ENCODE measurements at regions not wholly inside any gene's neighbourhood (a gene's known extent, or its start where the extent isn't known, plus 50 kb on each side); places are given as distances from the start of the nearest gene placed in this dataset.

DNA sequence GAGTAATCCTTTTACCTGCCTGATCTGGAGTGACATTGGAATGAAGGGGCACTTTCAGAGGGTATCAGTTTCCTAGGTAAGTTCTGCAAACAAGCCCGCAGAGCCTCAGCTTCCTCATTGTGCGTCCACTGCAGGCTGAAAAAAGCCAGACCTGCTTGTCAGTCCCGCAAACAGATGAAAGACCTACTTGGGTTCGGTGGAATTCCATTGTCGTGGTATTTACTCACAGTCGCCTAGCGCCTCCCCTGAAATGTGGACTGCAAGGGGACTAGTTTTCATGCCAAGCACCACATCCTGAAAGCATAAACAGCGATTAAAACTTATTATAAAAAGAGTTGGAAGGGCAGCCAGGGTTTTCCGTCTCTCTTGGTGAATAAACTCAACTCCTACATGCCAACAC, 121.5 kb downstream of the PAX1 start:
- no peak for DNase-seq

DNA sequence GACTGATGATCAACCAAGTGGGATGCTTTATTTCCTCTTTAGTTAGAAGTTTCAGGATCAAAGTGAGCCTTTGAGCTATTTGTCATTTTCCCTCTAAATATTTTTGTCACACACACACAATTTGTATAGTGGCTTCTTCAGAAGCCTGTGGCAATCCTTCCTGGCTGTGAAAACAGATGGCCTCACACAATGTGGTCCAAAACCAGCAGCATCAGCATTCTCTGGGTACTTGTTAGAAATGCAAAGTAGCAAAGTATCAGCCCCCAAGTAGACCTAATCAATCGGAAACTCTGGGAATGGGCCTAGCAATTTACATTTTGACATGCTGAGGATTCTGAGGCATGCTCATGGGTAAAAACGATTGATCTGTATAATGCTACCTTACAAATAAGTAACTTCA, 115.9 kb downstream of the PAX1 start:
- no peak for DNase-seq

DNA sequence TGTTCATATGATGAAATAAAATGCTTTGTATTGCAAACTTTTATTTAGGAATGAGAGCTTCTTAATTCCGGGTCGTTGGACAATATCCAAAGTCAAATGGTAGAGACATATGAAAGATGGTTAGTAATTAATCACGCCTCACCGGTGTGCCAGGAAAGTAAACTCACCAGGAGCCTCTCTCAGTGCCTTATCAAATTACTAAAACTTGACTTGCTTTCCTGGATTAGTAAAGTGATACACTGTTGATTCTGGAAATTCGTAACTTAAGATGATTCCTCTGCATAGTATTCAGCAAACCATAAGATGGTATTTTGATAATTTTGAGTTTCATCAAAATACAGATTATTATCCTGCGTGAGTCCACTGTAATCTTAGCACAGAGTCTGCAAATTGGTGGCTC, 115.2 kb downstream of the PAX1 start:
- DNase-seq: no peak

DNA sequence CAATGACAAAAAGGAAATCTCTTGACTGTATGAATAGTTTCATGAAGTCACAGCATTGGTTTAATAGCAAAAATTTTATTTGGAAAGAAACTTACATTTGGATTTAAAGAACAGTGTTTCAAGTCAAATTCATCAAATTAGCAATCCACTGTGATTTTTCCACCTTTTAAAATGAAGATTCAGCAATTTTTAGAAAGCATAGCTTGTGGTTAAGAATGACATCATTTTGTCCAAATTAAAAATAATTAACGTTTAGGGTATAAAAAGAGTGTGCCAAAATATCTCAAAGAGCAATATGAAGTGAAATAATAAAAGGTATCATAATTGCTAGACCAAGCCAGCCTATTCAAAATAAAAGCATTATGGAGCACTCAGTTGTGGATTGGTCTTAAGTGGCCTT, 114.6 kb downstream of the PAX1 start:
- no peak for DNase-seq

DNA sequence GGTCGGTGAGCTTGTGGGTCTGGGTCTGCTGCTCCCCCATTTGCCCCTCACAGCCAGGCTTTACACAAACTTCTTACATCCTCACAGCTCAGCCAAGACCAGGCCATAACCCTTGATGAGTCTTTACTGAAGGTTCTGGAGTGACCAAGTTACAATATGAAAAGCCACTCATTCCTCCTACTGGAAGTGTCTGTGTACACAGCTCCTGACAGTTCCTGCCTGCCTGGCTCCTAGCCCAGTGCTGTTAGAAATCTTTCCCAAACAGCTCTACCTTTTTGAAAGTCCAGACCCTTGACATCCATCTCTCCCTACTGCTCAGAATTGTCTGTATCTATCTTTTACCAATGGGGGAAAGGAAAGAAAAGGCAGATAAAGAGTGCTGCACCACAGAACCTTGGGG, 106.9 kb downstream of the PAX1 start:
- no peak for DNase-seq

DNA sequence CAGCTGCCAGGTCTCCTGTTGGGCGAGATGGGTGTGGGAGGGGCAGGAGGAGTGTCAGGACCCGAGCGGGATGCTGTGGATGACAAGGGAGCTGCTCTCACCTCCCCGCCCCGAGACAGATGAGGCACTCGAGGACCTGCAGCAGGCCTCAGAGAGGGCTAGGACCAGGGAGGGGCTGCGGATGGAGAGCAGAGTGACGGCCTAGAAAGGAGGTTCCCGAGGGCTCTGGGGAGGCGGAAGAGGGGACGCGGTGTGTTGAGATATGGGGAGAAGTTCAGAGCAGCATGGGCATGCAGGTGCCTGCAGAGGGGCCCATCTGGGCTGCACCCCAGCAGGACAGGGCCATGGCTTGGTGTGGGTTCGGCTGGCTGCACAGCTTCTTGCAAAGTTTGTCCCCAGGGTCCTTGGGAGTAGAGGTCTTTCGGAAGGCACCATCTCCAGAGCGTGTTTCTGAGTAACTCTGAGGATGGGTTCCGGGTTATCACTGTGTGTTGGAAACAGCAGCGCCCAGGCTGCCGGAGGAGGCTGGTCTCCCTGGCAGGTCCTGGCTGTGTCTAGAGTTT, 104.6 kb downstream of the PAX1 start:
- no peak for DNase-seq

DNA sequence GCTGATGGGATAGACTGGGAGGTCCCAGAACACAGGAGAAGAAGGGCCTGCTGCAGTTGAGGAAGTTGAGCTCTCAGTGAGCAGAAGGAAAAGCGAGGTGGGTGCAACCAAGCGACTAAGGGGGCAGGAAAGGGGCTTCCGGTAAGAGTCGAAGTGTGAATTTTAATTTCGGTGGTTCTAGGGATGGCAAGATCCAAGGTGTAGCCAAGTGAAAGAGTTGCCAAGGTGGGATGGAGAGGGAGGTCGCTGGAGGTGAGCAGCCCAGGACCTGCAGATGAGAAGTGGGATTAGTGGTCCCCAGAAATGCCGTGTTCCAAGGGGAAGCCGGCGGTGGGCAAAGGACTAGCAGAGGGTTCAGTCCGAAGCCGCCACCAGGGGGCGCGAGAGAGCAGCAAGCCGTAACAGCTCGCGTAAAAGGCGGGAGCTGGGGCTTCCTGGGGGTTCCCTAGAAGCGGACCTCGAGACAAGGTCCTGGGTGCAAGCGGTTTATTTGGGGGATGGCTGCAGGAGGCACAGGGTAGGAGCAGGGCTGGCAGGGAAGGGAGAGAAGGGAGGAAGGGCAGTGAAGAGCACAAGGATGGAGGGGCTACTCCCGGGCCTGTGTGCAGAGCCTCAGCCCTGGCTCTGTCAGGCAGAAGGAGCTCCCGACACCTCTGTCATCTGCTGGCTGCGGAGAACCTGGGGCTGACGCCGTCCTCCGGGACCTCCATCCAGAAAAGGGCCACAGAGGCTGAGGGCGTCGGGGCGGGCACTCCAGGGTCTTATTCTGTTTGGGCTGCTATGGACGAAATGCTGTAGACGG, 103.6 kb downstream of the PAX1 start:
- no peak for DNase-seq

DNA sequence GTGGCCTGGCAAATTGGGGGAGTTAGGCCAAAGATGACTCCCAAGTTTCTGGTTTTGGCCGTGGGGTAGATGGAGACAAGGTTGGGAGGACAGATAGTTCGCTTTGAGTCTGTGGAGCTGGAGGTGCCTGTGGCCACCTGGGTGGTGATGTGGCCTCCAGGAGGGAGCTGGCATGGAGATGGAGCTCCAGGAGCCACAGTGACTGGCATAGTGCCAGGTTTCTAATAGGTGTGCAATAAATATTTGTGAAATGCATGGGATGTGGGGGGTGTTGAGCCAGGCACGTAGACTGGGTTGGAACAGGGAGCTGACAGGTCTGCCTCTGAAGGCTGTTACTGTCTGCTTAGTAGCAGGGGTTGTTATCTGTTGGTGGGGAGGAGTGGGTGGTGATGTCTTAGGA, 102.7 kb downstream of the PAX1 start:
- no peak for DNase-seq

DNA sequence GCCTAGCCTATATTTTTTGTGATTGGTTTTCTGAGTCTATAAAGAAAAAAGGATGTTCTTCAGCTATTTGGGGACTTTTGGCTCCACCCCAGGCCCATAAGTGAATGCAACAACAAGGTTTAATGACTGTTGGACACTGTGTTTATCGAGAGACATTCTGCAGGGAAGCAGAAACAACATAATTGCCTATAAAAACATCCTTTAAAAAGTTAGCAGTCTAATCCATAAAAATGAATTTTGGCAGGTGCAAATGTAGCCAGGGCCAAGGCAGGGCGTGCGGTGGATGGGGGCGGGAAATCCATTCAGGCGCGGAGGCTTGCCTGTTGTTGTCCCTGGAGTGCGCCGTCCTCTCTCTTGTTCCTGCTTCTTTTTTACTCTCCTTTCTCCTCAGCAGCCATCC, 99.3 kb downstream of the PAX1 start:
- DNase-seq: no peak

DNA sequence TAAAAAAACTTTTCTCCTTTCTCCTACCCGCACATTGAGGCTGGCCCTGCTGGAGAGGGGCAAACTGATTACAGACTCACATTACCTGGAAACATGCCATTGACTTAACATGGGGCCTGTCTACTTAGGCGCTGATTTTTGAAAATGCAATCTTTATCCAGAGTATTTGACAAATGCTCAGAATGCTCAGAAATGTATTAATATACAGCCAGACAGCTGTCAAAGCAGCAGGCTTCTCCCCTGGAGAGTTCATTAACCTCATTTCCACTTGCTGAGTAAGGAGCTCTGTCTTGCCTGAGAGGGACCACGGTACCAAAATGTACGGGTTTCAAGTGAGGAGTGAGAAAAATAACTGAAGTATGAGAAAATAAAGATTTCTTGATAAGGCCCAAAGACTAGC, 95.7 kb downstream of the PAX1 start:
- no peak for DNase-seq

DNA sequence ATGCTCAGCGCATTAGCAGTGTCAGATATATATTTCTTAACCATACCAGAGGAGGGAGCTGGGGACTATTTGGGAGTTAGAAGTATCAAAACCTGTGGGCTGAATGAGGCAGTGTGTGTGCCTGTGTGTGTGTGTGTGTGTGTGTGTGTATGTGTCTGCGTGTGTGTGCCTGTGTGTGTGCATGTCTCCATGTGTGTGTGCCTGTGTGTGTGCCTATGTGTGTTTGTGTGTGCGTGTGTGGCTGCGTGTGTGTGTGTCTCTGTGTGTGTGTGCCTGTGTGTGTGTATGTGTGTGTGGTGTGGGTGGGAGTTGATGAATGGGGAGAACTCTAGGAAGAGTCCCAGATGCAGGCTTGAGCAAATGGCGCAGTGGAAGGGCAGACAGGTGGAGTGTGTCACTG, 92.9 kb downstream of the PAX1 start:
- no peak for DNase-seq

DNA sequence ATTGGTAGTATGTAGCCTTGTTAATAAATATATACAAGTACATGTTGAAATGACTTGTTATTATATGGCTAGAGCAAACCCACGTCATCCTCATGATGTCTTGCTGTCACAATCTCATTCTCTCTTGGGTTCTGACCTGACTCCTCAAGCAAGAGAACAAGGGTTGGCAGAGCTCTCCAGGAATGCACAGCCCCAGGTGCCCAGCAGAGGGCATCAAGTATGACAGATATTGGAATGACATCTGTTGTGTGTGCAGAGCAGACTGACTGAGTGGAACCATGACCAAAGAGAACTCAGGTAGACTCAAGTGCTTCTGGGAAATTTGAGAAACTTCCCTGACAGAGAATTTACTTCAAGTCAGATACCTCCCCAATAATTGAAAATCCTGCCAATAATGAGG, 90.6 kb downstream of the PAX1 start:
- no peak for DNase-seq

DNA sequence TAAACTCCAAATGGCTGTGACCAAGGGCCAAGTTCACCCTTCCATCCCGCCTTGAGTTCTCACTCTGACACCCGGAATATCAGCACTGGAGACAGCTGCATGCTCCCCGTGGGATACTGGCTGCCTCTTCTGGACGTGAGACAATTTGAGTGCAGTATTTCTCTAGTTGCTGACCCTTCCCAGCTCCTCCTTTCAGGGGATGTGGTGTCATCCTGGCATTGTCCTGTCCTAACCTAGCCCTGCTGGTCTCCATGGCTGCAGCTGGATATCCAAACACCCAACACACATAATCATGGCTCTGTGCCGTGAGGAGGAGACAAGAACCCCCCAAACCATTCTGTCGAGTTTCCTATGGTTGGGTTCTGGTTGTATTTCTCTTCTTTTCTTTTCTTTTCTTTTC, 82.6 kb downstream of the PAX1 start:
- no peak for DNase-seq

DNA sequence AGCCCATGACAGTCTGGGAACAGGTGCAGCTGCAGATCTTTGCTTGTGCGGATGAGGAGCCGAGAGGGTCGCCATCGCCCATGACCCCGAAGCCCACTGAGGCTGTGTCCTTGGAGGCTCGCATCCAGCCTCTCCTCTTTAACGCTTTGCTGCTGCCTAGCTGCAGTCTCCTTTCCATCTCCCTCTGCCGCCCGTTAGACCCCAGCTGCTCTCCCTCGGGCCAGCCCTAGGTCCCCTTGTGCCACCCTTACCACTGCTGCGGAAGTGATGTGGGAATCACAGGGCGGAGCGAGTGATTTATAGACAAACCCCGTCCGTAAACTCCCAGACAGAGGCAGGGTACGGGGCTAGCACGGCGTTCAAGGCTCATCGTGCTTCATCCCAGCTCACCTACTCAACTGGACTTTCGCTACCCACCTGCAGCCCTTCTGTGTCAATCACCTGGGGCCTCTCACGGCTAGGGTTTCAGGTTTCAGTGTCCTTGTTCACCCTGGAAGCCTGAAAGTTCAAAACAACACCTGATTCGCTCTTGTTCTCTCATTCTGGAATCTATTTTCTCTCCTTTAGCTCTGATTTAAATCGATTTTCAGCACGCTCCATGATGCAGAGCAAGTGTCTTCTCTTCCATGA, 76.1 kb downstream of the PAX1 start:
- no peak for DNase-seq

DNA sequence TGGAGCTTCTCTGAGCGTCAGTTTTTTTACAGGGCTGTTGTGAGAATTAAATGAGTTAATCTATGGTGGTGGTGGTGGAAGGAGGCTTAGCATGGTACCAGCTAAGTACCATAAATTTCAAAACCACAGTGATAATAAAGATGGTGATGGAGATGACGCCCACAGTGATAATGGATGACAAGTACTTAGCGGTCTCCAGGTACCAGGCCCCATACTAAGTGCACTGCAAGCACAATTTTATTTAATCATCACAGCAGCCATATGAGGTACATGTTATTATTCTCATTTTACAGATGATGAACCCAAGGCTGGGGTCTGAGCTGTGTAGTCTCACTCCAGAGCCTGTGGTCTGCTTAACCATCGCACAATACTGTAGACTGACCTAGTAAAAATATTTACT, 75.1 kb downstream of the PAX1 start:
- DNase-seq: no peak

Measured in dermis blood vessel endothelial cell (primary cell).